Tibial nerve (tissue), 3 donors: ENCODE measurements at regions not wholly inside any gene's neighbourhood (a gene's known extent, or its start where the extent isn't known, plus 50 kb on each side); places are given as distances from the start of the nearest gene placed in this dataset.

Source experiments
- CTCF ChIP-seq, 5 experiments: fragments of 200-600 bp in 3 of 5; fragments of 450-650 bp in 2 of 5; sonication (generic) in 3 of 5; IDR thresholded peaks; one replicate each; pipeline ENCODE4 v1.5.1; 2016 to 2019; ENCODE audit warnings: antibody characterized with exemption in 5 of 5, mild to moderate bottlenecking in 3 of 5, moderate library complexity in 2 of 5
- POLR2A ChIP-seq, 2 donors: fragments of 450-650 bp; IDR thresholded peaks; one replicate each; pipeline ENCODE4 v1.6.1; 2017; ENCODE audit warnings: antibody characterized with exemption in 2 of 2, mild to moderate bottlenecking in 2 of 2, moderate library complexity in 2 of 2

GRCh38 chr1:191025896-191026642 is 548.4 kb upstream of the BRINP3 start:
- TF ChIP-seq CTCF (IDR thresholded peaks at IDR 0.05) (no peak), POLR2A (IDR thresholded peaks at IDR 0.05) (no peak)
